ENCODE measurements at regions not wholly inside any gene's neighbourhood (a gene's known extent, or its start where the extent isn't known, plus 50 kb on each side); places are given as distances from the start of the nearest gene placed in this dataset.

GRCh38 chr7:106166651-106167342, 54.7 kb upstream of the SYPL1 start:
- peak; percentile 68 for ATAC-seq
- TF ChIP-seq ZNF678 (CRISPR knock-in tag; IDR thresholded peaks at IDR 0.05), result no peak
- peak; percentile 28; the same call in 1 of the 2 replicates for TF ChIP-seq RAD21 (CRISPR knock-in tag; IDR thresholded peaks at IDR 0.05)
- peak; percentile 76 for TF ChIP-seq STAG1 (CRISPR knock-in tag; IDR thresholded peaks at IDR 0.05)
- TF ChIP-seq SMC3 (IDR thresholded peaks at IDR 0.05; ENCODE audit: low read length), result peak; percentile 53
- 0 out of 2 replicates have a peak, but pooled peaks have one; percentile 34 for TF ChIP-seq CREM (IDR thresholded peaks at IDR 0.05)
- TF ChIP-seq CREM (CRISPR knock-in tag; IDR thresholded peaks at IDR 0.05), result no peak
- TF ChIP-seq TEAD3 (CRISPR knock-in tag; optimal IDR thresholded peaks at IDR 0.05; ENCODE audit: borderline replicate concordance), result peak; percentile 53
- TF ChIP-seq CTCF (CRISPR knock-in tag; IDR thresholded peaks at IDR 0.05), result peak; percentile 67
- TF ChIP-seq ARID3A (IDR thresholded peaks at IDR 0.05; ENCODE audit: low read depth, low read length), result 0 out of 2 replicates have a peak, but pooled peaks have one; percentile 28
- TF ChIP-seq CREB1 (IDR thresholded peaks at IDR 0.05), result peak; percentile 56
- peak; percentile 67; the same call in 1 of the 2 replicates for TF ChIP-seq CREB1 (CRISPR knock-in tag; IDR thresholded peaks at IDR 0.05)
- TF ChIP-seq NCOA2 (CRISPR knock-in tag; IDR thresholded peaks at IDR 0.05), result no peak
- POLR2A ChIA-PET, result no interaction called here
- peak; percentile 46 for FAIRE-seq
- Histone ChIP-seq H3K4me1 (ENCODE audit: insufficient read depth, low read length) (no peaks in the 10 kb centered on the region), H4K20me1 (ENCODE audit: insufficient read depth, low read length) (no peaks in the 10 kb centered on the region), H3K27ac (ENCODE audit: extremely low read length, insufficient read depth, low read length) (no peak overlapping the region), H3K27me3 (ENCODE audit: control insufficient read depth in 1 of 2, insufficient read depth in 2 of 2, low read length in 2 of 2) (peaks cover 0 to 26% of the 10 kb centered on the region in 2 experiments; a peak in 1 of 5 replicates), H2AFZ (ENCODE audit: low read length) (no peak overlapping the region), H3K9ac (ENCODE audit: insufficient read depth, low read depth, low read length) (no peak overlapping the region), H3K36me3 (replicated peaks in 1 of 2; ENCODE audit: control insufficient read depth in 1 of 2, insufficient read depth in 2 of 2, low read length in 2 of 2) (no peaks in the 10 kb centered on the region), H3K9me3 (ENCODE audit: low read length) (peaks cover 6% of the 10 kb centered on the region; the same call in 1 of the 2 replicates), H3K79me2 (ENCODE audit: insufficient read depth, low read length) (no peaks in the 10 kb centered on the region), H3K4me3 (replicated peaks in 1 of 3; ENCODE audit: insufficient read depth in 1 of 3, low read depth in 2 of 3, low read length in 3 of 3) (no peak overlapping the region), H3K4me2 (ENCODE audit: low read depth, low read length) (no peak overlapping the region)
- no TSS peak for BruUV-seq (replicated peaks)
- WGBS (ENCODE audit: low lambda C conversion rate), result 26% methylated on average over 7 of the region's 7 CpGs
- in situ Hi-C loops (cut with HindIII; ENCODE audit: extremely low pct_ligation_motif_present, low pct_unique_long_range_greater_than_20kb) (no loop called here), intact Hi-C loops (cut with micrococcal nuclease; ENCODE audit: unreplicated experiment) (loop anchor here (1.0 to 10.0 kb wide), 2 partner anchors 109 to 512 kb away; no protein-coding TSS in a partner anchor)
- DNase-seq (ENCODE audit: low spot score), result peak; percentile 62
- CTCF ChIA-PET (ENCODE audit: low intra/inter-chr PET ratio, low total read pairs), result interaction anchor here (0.7 to 1.5 kb wide), 2 partner anchors 111 to 124 kb away, joined by 3 to 6 read pairs; no protein-coding TSS in a partner anchor

All from HepG2 (cell line).